Karpas-422 (cell line): ENCODE measurements at regions not wholly inside any gene's neighbourhood (a gene's known extent, or its start where the extent isn't known, plus 50 kb on each side); places are given as distances from the start of the nearest gene placed in this dataset.

Experiments
- DNase-seq: peaks from one replicate; pipeline ENCODE4 v3.0.0-alpha.2; 2015
- H2AFZ ChIP-seq: fragments of 200-600 bp; sonication (generic); 2 replicates; pipeline ENCODE4 v1.6.1; 2014; ENCODE audit warnings: antibody characterized with exemption, low read length, mixed read lengths
- H3K27ac ChIP-seq: fragments of 200-600 bp; sonication (generic); 2 replicates; pipeline ENCODE4 v1.5.1; 2014; ENCODE audit warnings: mild to moderate bottlenecking, low read length, moderate library complexity
- H3K27me3 ChIP-seq: fragments of 200-600 bp; sonication (generic); 2 replicates; pipeline ENCODE4 v1.6.1; 2014; ENCODE audit warnings: low read length, mixed read lengths
- H3K36me3 ChIP-seq: fragments of 200-600 bp; sonication (generic); 2 replicates; pipeline ENCODE4 v1.6.1; 2014; ENCODE audit warnings: low read length, mixed read lengths; ENCODE audit not compliant: insufficient read depth
- H3K4me1 ChIP-seq: fragments of 200-600 bp; sonication (generic); 2 replicates; pipeline ENCODE4 v1.6.1; 2014; ENCODE audit warnings: mild to moderate bottlenecking, low read length, mixed read lengths
- H3K4me2 ChIP-seq: fragments of 200-600 bp; sonication (generic); 2 replicates; pipeline ENCODE4 v1.6.1; 2014; ENCODE audit warnings: low read length, low read depth, mild to moderate bottlenecking; ENCODE audit not compliant: poor library complexity, severe bottlenecking
- H3K4me3 ChIP-seq: fragments of 200-600 bp; sonication (generic); 2 replicates; pipeline ENCODE4 v1.5.1; 2014; ENCODE audit warnings: mild to moderate bottlenecking, antibody characterized with exemption, low read length, mixed read lengths
- H3K79me2 ChIP-seq: fragments of 200-600 bp; sonication (generic); 2 replicates; pipeline ENCODE4 v1.6.1; 2014; ENCODE audit warnings: mild to moderate bottlenecking, low read length, mixed read lengths
- H3K9ac ChIP-seq: fragments of 200-600 bp; sonication (generic); 2 replicates; pipeline ENCODE4 v1.6.0; 2014; ENCODE audit warnings: low read length
- H3K9me2 ChIP-seq: fragments of 200-600 bp; sonication (generic), shearing (Covaris generic); replicated peaks from 2 replicates; pipeline ENCODE4 v1.6.0; 2014; ENCODE audit warnings: mild to moderate bottlenecking, low read length, moderate library complexity; ENCODE audit not compliant: insufficient read depth
- H3K9me3 ChIP-seq: fragments of 300-700, 200-600 bp; sonication (generic); 2 replicates; pipeline ENCODE4 v1.6.1; 2014; ENCODE audit warnings: low read length, mixed read lengths
- H4K20me1 ChIP-seq: fragments of 200-600 bp; sonication (generic); 2 replicates; pipeline ENCODE4 v1.6.1; 2014; ENCODE audit warnings: mild to moderate bottlenecking, antibody characterized with exemption, low read length, low read depth; ENCODE audit not compliant: insufficient read depth

GRCh38 chr1:72804541-72804940 lies 522.2 kb upstream of the NEGR1 start:
- Histone ChIP-seq H3K4me3 (no peak overlapping the region), H3K4me2 (no peak overlapping the region), H3K9ac (no peak overlapping the region), H3K4me1 (no peaks in the 10 kb centered on the region), H4K20me1 (no peaks in the 10 kb centered on the region), H2AFZ (no peak overlapping the region), H3K79me2 (no peaks in the 10 kb centered on the region), H3K9me2 (no peaks in the 10 kb centered on the region), H3K27me3 (no peaks in the 10 kb centered on the region), H3K9me3 (peaks cover 38% of the 10 kb centered on the region), H3K36me3 (no peaks in the 10 kb centered on the region), H3K27ac (no peak overlapping the region)
- DNase-seq, result no peak

GRCh38 chr1:72781038-72781437 lies 498.7 kb upstream of the NEGR1 start:
- Histone ChIP-seq H3K9me3 (peaks cover 12% of the 10 kb centered on the region; the same call in 1 of the 2 replicates), H3K4me2 (no peak overlapping the region), H2AFZ (no peak overlapping the region), H3K9me2 (no peaks in the 10 kb centered on the region), H3K36me3 (no peaks in the 10 kb centered on the region), H4K20me1 (no peaks in the 10 kb centered on the region), H3K9ac (no peak overlapping the region), H3K4me3 (no peak overlapping the region), H3K27me3 (no peaks in the 10 kb centered on the region), H3K4me1 (no peaks in the 10 kb centered on the region), H3K79me2 (no peaks in the 10 kb centered on the region), H3K27ac (no peak overlapping the region)
- no peak for DNase-seq

GRCh38 chr1:72780212-72780611 lies 497.9 kb upstream of the NEGR1 start:
- DNase-seq, result no peak
- Histone ChIP-seq H3K79me2 (no peaks in the 10 kb centered on the region), H3K27ac (no peak overlapping the region), H3K36me3 (no peaks in the 10 kb centered on the region), H4K20me1 (no peaks in the 10 kb centered on the region), H2AFZ (no peak overlapping the region), H3K9me2 (no peaks in the 10 kb centered on the region), H3K4me2 (no peak overlapping the region), H3K9ac (no peak overlapping the region), H3K4me1 (no peaks in the 10 kb centered on the region), H3K27me3 (no peaks in the 10 kb centered on the region), H3K4me3 (no peak overlapping the region), H3K9me3 (peaks cover 12% of the 10 kb centered on the region; the same call in 1 of the 2 replicates)

- Histone ChIP-seq H3K27me3 (no peaks in the 10 kb centered on the region), H3K27ac (no peak overlapping the region), H3K4me3 (no peak overlapping the region), H2AFZ (no peak overlapping the region), H3K79me2 (no peaks in the 10 kb centered on the region), H3K9ac (no peak overlapping the region), H4K20me1 (no peaks in the 10 kb centered on the region), H3K9me3 (peaks cover 17% of the 10 kb centered on the region; the same call in 1 of the 2 replicates), H3K4me1 (no peaks in the 10 kb centered on the region), H3K36me3 (no peaks in the 10 kb centered on the region), H3K4me2 (no peak overlapping the region), H3K9me2 (no peaks in the 10 kb centered on the region)
- no peak for DNase-seq
Observed at GRCh38 chr1:72777918-72778317, 495.6 kb upstream of the NEGR1 start.

GRCh38 chr1:72763481-72763880 lies 481.1 kb upstream of the NEGR1 start:
- Histone ChIP-seq H2AFZ (no peak overlapping the region), H3K27me3 (no peaks in the 10 kb centered on the region), H3K79me2 (no peaks in the 10 kb centered on the region), H3K9ac (no peak overlapping the region), H3K36me3 (no peaks in the 10 kb centered on the region), H3K4me2 (no peak overlapping the region), H4K20me1 (no peaks in the 10 kb centered on the region), H3K4me1 (no peaks in the 10 kb centered on the region), H3K4me3 (no peak overlapping the region), H3K9me3 (peaks cover 27% of the 10 kb centered on the region), H3K27ac (no peak overlapping the region), H3K9me2 (no peaks in the 10 kb centered on the region)
- no peak for DNase-seq

GRCh38 chr1:72759486-72759885 lies 477.1 kb upstream of the NEGR1 start:
- Histone ChIP-seq H3K4me3 (no peak overlapping the region), H3K27ac (no peak overlapping the region), H3K27me3 (no peaks in the 10 kb centered on the region), H3K79me2 (no peaks in the 10 kb centered on the region), H2AFZ (no peak overlapping the region), H4K20me1 (no peaks in the 10 kb centered on the region), H3K9me2 (no peaks in the 10 kb centered on the region), H3K4me2 (no peak overlapping the region), H3K9ac (no peak overlapping the region), H3K9me3 (peaks cover 25% of the 10 kb centered on the region), H3K36me3 (no peaks in the 10 kb centered on the region), H3K4me1 (no peaks in the 10 kb centered on the region)
- DNase-seq, result no peak

- Histone ChIP-seq H3K27ac (no peak overlapping the region), H2AFZ (no peak overlapping the region), H3K27me3 (no peaks in the 10 kb centered on the region), H3K79me2 (no peaks in the 10 kb centered on the region), H3K36me3 (no peaks in the 10 kb centered on the region), H4K20me1 (no peaks in the 10 kb centered on the region), H3K9ac (no peak overlapping the region), H3K4me2 (no peak overlapping the region), H3K4me1 (no peaks in the 10 kb centered on the region), H3K9me2 (no peaks in the 10 kb centered on the region), H3K4me3 (no peak overlapping the region), H3K9me3 (peaks cover 19% of the 10 kb centered on the region)
- no peak for DNase-seq
Observed at GRCh38 chr1:72757843-72758242, 475.5 kb upstream of the NEGR1 start.

- no peak overlapping the region for H3K27ac ChIP-seq
- H3K4me3 ChIP-seq, result no peak overlapping the region
- H3K79me2 ChIP-seq, result no peaks in the 10 kb centered on the region
- no peak overlapping the region for H2AFZ ChIP-seq
- H3K36me3 ChIP-seq, result no peaks in the 10 kb centered on the region
- H3K27me3 ChIP-seq, result no peaks in the 10 kb centered on the region
- H3K4me2 ChIP-seq, result no peak overlapping the region
- H4K20me1 ChIP-seq, result no peaks in the 10 kb centered on the region
- peaks cover 27% of the 10 kb centered on the region for H3K9me3 ChIP-seq
- no peaks in the 10 kb centered on the region for H3K4me1 ChIP-seq
- no peaks in the 10 kb centered on the region for H3K9me2 ChIP-seq
- DNase-seq, result no peak
- no peak overlapping the region for H3K9ac ChIP-seq
Observed at GRCh38 chr1:72745413-72745812, 463.1 kb upstream of the NEGR1 start.

GRCh38 chr1:72734415-72734814 lies 452.1 kb upstream of the NEGR1 start:
- Histone ChIP-seq H3K27ac (no peak overlapping the region), H3K4me3 (no peak overlapping the region), H2AFZ (no peak overlapping the region), H4K20me1 (no peaks in the 10 kb centered on the region), H3K27me3 (no peaks in the 10 kb centered on the region), H3K9me3 (peaks cover 43% of the 10 kb centered on the region), H3K9me2 (no peaks in the 10 kb centered on the region), H3K4me2 (no peak overlapping the region), H3K9ac (no peak overlapping the region), H3K36me3 (no peaks in the 10 kb centered on the region), H3K79me2 (no peaks in the 10 kb centered on the region), H3K4me1 (no peaks in the 10 kb centered on the region)
- no peak for DNase-seq
